ENCODE measurements at regions not wholly inside any gene's neighbourhood (a gene's known extent, or its start where the extent isn't known, plus 50 kb on each side); places are given as distances from the start of the nearest gene placed in this dataset.

- TF ChIP-seq CTCF (IDR thresholded peaks at IDR 0.05) (no peak), POLR2A (IDR thresholded peaks at IDR 0.05) (no peak)
These were observed 1530.9 kb upstream of the LRRTM1 start for GRCh38 chr2:81835321-81836000.
